ENCODE measurements at regions not wholly inside any gene's neighbourhood (a gene's known extent, or its start where the extent isn't known, plus 50 kb on each side); places are given as distances from the start of the nearest gene placed in this dataset.

DNA sequence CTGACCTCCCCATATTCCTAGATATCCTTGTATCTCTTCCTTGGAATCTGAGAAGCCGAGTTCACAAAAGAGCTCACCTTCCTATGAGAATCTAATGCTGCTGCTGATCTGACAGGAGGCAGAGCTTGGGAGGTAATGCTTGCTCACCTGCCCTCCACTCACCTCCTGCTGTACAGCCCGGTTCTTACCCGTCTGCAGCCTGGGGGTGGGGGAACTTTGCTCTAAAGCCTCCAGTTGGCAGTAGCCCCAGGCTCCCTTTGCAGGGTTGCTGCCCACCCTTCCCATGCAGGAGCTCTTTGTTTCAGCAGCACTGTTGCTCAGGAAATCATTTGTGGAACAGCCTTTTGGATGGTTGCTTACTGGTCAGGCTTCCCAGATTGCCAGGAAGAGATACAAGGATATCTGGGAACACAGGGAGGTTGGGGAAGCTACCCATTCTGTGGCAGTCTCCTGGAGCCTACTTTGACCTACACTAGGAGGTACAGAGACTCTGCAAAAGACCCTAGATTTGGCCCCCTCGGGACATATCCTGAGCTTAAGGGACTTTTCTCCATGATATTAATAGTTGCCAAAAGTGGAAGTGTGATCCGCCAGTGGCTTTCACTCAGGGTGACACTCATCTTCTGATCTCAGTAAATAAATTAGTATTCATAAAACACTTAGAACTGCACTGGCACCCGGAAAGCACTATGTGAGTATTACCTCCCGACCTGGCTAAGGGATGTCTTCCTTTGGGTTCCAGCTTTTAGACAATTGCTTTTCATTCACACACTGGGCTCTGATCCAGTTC is 363.7 kb upstream of the PODXL start:
- Histone ChIP-seq H3K4me3 (ENCODE audit: low read depth, low read length) (no peak overlapping the region), H3K4me1 (ENCODE audit: control insufficient read depth, insufficient read depth, low read length) (no peaks in the 10 kb centered on the region), H3K27me3 (ENCODE audit: control insufficient read depth, insufficient read depth, low read length) (no peaks in the 10 kb centered on the region), H3K27ac (ENCODE audit: low read depth, low read length) (no peak overlapping the region), H3K36me3 (ENCODE audit: control insufficient read depth, insufficient read depth, low read length) (no peaks in the 10 kb centered on the region), H3K9me3 (ENCODE audit: control insufficient read depth, insufficient read depth, low read length) (no peaks in the 10 kb centered on the region)
- peak in 2 of 6 donors; percentile 47 to 53 for DNase-seq (ENCODE audit: low read depth in 4 of 6, low spot score in 6 of 6)
- WGBS (ENCODE audit: insufficient coverage): 65% methylated on average over 4 of the region's 7 CpGs

DNA sequence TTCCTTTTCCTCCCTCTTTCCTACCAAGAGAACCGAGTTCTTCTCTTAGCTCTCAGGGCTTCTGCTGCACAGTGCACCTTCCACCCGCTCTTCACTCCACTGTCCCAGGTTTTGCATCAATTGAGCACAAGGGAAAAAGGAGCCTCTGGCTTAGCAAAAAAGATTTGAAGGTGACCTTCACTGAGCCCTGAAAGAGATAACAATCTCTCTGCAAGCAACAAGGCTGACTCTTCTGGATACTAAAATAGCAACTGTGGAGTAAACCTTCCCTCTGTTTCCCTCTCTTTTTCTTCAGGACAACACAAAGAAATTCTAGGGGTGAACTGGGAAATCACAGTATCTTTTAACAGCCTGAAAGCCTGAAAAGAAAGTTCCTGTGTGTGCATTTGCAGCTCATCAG is 354.7 kb upstream of the PODXL start:
- Histone ChIP-seq H3K27me3 (ENCODE audit: control insufficient read depth, insufficient read depth, low read length) (peaks cover 9% of the 10 kb centered on the region), H3K4me1 (ENCODE audit: control insufficient read depth, insufficient read depth, low read length) (peaks cover 5% of the 10 kb centered on the region), H3K36me3 (ENCODE audit: control insufficient read depth, insufficient read depth, low read length) (no peaks in the 10 kb centered on the region), H3K4me3 (ENCODE audit: low read depth, low read length) (no peak overlapping the region), H3K27ac (ENCODE audit: low read depth, low read length) (no peak overlapping the region), H3K9me3 (ENCODE audit: control insufficient read depth, insufficient read depth, low read length) (no peaks in the 10 kb centered on the region)
- DNase-seq (ENCODE audit: low read depth in 4 of 6, low spot score in 6 of 6): no peak
- WGBS (ENCODE audit: insufficient coverage): 75% methylated on average over 2 of the region's 2 CpGs

GRCh38 chr7:131909151-131909768 is 352.8 kb upstream of the PODXL start:
- 12% methylated on average over 62 of the region's 68 CpGs for WGBS (ENCODE audit: insufficient coverage)
- Histone ChIP-seq H3K9me3 (ENCODE audit: control insufficient read depth, insufficient read depth, low read length) (no peaks in the 10 kb centered on the region), H3K27ac (ENCODE audit: low read depth, low read length) (no peak overlapping the region), H3K36me3 (ENCODE audit: control insufficient read depth, insufficient read depth, low read length) (no peaks in the 10 kb centered on the region), H3K4me3 (ENCODE audit: low read depth, low read length) (no peak overlapping the region), H3K27me3 (ENCODE audit: control insufficient read depth, insufficient read depth, low read length) (peaks cover 9% of the 10 kb centered on the region), H3K4me1 (ENCODE audit: control insufficient read depth, insufficient read depth, low read length) (peaks cover 5% of the 10 kb centered on the region)
- DNase-seq (ENCODE audit: low read depth in 4 of 6, low spot score in 6 of 6): peak in 1 of 6 donors; percentile 32

DNA sequence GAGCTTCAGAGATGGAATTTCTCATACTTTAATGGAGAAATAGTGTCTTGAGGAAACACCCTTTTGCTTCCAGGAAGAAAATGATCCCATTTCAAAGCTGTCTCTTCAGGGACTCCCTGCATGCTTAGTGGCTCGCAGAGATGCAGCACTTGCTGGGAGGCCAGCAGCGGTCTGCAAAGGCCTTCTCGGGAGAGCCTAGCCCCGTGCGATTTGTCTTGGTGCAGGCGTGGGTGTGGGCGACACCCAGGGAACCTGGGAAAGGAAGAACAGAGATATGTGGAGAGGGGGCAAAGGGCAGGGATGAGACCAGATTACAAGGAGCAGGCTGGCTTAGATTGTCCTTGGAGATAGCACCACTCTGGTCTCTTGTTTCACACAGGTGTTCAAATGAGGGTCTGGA is 352.3 kb upstream of the PODXL start:
- WGBS (ENCODE audit: insufficient coverage): 82% methylated on average over 7 of the region's 7 CpGs
- DNase-seq (ENCODE audit: low read depth in 4 of 6, low spot score in 6 of 6): no peak
- Histone ChIP-seq H3K36me3 (ENCODE audit: control insufficient read depth, insufficient read depth, low read length) (no peaks in the 10 kb centered on the region), H3K27me3 (ENCODE audit: control insufficient read depth, insufficient read depth, low read length) (peaks cover 9% of the 10 kb centered on the region), H3K4me3 (ENCODE audit: low read depth, low read length) (no peak overlapping the region), H3K9me3 (ENCODE audit: control insufficient read depth, insufficient read depth, low read length) (no peaks in the 10 kb centered on the region), H3K27ac (ENCODE audit: low read depth, low read length) (no peak overlapping the region), H3K4me1 (ENCODE audit: control insufficient read depth, insufficient read depth, low read length) (peaks cover 5% of the 10 kb centered on the region)

- Histone ChIP-seq H3K9me3 (ENCODE audit: control insufficient read depth, insufficient read depth, low read length) (peaks cover 2% of the 10 kb centered on the region), H3K4me3 (ENCODE audit: low read depth, low read length) (no peak overlapping the region), H3K36me3 (ENCODE audit: control insufficient read depth, insufficient read depth, low read length) (no peaks in the 10 kb centered on the region), H3K4me1 (ENCODE audit: control insufficient read depth, insufficient read depth, low read length) (peaks cover 5% of the 10 kb centered on the region), H3K27me3 (ENCODE audit: control insufficient read depth, insufficient read depth, low read length) (peaks cover 9% of the 10 kb centered on the region), H3K27ac (ENCODE audit: low read depth, low read length) (no peak overlapping the region)
- no CpG with 5 or more reads among the region's 3 CpGs for WGBS (ENCODE audit: insufficient coverage)
- no peak for DNase-seq (ENCODE audit: low read depth in 4 of 6, low spot score in 6 of 6)
These were observed 349.1 kb upstream of the PODXL start for GRCh38 chr7:131905471-131905973.

DNA sequence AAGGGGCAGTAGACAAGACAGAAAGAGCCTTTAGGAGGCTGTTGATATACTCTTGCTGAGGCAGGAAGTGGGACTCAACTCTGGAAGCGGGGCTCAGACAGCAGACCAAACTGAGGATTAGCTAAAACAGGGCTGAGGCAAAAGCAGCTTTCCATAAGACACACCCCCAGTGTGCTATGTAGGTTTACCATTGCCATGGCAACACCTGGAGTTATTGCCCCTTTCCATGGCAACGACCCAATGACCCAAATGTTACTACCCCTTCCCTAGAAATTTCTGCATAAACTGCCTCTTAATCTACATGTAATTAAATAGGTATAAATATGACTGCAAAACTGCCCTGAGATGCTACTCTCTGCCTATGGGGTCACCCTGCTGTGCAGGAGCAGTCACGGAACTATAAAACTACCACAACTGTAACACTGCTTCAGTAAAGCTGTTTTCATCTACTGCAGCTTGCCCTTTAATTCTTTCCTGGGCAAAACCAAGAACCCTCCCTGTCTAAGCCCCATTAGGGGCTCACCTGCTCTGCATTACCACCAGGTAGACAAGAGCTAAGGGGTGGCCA is 348.4 kb upstream of the PODXL start:
- peak in 1 of 6 donors; percentile 66 for DNase-seq (ENCODE audit: low read depth in 4 of 6, low spot score in 6 of 6)
- H3K4me1 ChIP-seq (ENCODE audit: control insufficient read depth, insufficient read depth, low read length): peaks cover 5% of the 10 kb centered on the region
- no peak overlapping the region for H3K4me3 ChIP-seq (ENCODE audit: low read depth, low read length)
- H3K27ac ChIP-seq (ENCODE audit: low read depth, low read length): no peak overlapping the region
- H3K9me3 ChIP-seq (ENCODE audit: control insufficient read depth, insufficient read depth, low read length): peaks cover 2% of the 10 kb centered on the region
- H3K27me3 ChIP-seq (ENCODE audit: control insufficient read depth, insufficient read depth, low read length): peaks cover 4% of the 10 kb centered on the region
- WGBS (ENCODE audit: insufficient coverage): 39% methylated on average over 2 of the region's 3 CpGs
- H3K36me3 ChIP-seq (ENCODE audit: control insufficient read depth, insufficient read depth, low read length): no peaks in the 10 kb centered on the region

DNA sequence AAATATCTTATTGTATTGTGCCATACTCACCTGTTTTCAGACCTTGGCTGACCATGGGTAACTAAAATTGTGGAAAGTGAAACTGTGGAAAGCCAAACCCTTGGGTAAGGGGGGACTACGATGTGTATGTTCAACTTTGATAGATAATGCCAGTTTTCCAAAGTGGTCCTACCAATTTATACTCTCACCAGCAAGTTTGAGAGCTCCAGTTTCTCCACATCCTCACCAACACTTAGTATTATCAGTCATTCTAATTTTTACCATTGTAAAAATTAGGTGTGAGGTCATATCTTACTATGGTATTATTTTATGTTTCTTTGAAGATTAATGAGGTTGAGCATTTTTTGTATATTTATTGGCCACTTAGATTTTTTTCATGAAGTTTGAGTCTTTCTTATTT is 346.9 kb upstream of the PODXL start:
- Histone ChIP-seq H3K36me3 (ENCODE audit: control insufficient read depth, insufficient read depth, low read length) (no peaks in the 10 kb centered on the region), H3K4me1 (ENCODE audit: control insufficient read depth, insufficient read depth, low read length) (no peaks in the 10 kb centered on the region), H3K9me3 (ENCODE audit: control insufficient read depth, insufficient read depth, low read length) (peaks cover 2% of the 10 kb centered on the region), H3K27ac (ENCODE audit: low read depth, low read length) (no peak overlapping the region), H3K4me3 (ENCODE audit: low read depth, low read length) (no peak overlapping the region), H3K27me3 (ENCODE audit: control insufficient read depth, insufficient read depth, low read length) (no peaks in the 10 kb centered on the region)
- DNase-seq (ENCODE audit: low read depth in 4 of 6, low spot score in 6 of 6): no peak
- no CpG with 5 or more reads among the region's 1 CpG for whole genome bisulfite sequencing (ENCODE audit: insufficient coverage)

DNA sequence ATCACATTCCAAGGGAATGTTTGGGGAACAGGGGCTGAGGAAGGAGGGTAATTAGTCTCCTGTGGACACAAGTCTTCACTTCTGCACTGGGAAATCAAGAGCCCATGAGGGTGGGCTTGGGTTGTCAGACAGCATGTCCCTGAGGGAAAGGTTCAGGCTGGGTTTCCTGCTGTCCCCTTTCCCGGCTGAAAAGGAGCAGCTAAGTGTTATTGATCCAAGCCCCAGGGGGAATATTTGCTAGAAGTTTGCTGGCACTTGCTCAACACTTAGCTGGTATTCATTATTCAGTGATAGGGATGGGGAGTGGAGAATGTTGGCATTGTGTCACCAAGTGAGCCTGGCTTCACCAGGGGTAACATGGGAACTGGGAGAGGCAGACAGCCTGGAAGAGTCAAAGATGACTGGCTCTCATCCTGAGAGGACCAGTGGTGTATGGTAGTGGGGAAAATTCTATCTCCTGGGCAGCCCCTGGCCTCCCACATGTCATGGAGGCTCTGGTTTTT is 344.4 kb upstream of the PODXL start:
- Histone ChIP-seq H3K4me1 (ENCODE audit: control insufficient read depth, insufficient read depth, low read length) (no peaks in the 10 kb centered on the region), H3K36me3 (ENCODE audit: control insufficient read depth, insufficient read depth, low read length) (no peaks in the 10 kb centered on the region), H3K27ac (ENCODE audit: low read depth, low read length) (no peak overlapping the region), H3K4me3 (ENCODE audit: low read depth, low read length) (no peak overlapping the region), H3K27me3 (ENCODE audit: control insufficient read depth, insufficient read depth, low read length) (no peaks in the 10 kb centered on the region), H3K9me3 (ENCODE audit: control insufficient read depth, insufficient read depth, low read length) (peaks cover 2% of the 10 kb centered on the region)
- WGBS (ENCODE audit: insufficient coverage): no CpG with 5 or more reads among the region's 1 CpG
- DNase-seq (ENCODE audit: low read depth in 4 of 6, low spot score in 6 of 6): no peak

DNA sequence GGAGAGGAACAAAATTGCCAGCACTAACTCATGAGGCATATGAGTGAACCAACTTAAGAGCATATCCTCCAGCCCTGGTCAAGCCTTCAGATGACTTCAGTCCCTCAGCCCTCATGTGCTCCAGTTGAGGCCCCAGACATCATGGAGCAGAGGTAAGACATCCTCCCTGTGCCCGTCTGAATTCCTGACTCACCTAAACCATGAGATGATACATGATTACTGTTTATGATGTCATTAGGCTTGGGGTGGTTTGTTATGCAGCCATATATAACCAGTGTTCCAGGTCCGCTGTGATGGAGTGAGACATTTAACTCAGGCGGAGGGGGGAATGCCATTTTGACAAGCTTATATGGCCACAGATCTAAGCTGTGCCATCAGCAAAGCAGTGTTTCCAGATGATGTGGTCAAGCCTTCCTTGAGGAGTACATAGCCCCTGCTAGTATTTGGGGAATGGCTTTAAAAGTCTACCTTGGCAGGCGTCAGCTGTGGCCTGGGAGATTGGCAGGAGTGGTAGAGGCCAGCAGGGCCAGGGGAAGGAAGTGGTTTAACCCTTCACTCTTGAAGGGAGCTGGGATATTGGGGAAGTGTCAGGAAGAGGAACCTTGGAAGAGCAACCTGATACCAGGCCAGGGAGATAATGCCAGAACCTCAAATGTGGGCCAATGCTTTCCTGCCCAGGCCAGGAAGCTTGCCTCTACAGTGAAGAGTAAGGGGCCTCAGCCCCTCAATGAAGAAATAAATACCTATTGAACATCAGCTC is 343.0 kb upstream of the PODXL start:
- 100% methylated on average over 3 of the region's 4 CpGs for WGBS (ENCODE audit: insufficient coverage)

More for the DNA sequence above, 343.0 kb upstream of the PODXL start:
- H3K4me3 ChIP-seq (ENCODE audit: low read depth, low read length): no peak overlapping the region
- peaks cover 2% of the 10 kb centered on the region for H3K9me3 ChIP-seq (ENCODE audit: control insufficient read depth, insufficient read depth, low read length)
- no peak for DNase-seq (ENCODE audit: low read depth in 4 of 6, low spot score in 6 of 6)
- no peaks in the 10 kb centered on the region for H3K4me1 ChIP-seq (ENCODE audit: control insufficient read depth, insufficient read depth, low read length)
- no peaks in the 10 kb centered on the region for H3K36me3 ChIP-seq (ENCODE audit: control insufficient read depth, insufficient read depth, low read length)
- H3K27me3 ChIP-seq (ENCODE audit: control insufficient read depth, insufficient read depth, low read length): no peaks in the 10 kb centered on the region
- H3K27ac ChIP-seq (ENCODE audit: low read depth, low read length): no peak overlapping the region

Measured in spinal cord (tissue), 9 donors.